ENCODE measurements at regions not wholly inside any gene's neighbourhood (a gene's known extent, or its start where the extent isn't known, plus 50 kb on each side); places are given as distances from the start of the nearest gene placed in this dataset.

DNA sequence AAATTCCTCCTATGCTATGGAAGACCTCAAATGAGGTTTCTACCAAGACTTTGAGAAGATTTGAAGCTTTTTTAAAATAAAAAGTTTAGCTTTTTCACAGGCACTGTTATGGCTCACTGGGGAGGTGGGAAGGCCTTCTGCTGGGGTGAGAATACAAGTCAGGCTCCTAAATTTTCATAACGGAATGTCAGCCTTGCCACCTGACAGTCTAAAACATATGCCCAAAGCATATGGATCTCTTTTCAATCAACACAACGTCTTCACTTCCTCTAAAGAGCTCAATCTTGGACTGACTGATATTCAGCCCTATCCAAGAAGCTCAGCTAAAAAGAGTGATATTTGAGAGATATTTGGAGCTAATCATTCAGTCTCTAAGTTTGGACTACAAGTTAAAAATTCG is 57.1 kb upstream of the LIN7C start:
- TF ChIP-seq, protein P1, sequence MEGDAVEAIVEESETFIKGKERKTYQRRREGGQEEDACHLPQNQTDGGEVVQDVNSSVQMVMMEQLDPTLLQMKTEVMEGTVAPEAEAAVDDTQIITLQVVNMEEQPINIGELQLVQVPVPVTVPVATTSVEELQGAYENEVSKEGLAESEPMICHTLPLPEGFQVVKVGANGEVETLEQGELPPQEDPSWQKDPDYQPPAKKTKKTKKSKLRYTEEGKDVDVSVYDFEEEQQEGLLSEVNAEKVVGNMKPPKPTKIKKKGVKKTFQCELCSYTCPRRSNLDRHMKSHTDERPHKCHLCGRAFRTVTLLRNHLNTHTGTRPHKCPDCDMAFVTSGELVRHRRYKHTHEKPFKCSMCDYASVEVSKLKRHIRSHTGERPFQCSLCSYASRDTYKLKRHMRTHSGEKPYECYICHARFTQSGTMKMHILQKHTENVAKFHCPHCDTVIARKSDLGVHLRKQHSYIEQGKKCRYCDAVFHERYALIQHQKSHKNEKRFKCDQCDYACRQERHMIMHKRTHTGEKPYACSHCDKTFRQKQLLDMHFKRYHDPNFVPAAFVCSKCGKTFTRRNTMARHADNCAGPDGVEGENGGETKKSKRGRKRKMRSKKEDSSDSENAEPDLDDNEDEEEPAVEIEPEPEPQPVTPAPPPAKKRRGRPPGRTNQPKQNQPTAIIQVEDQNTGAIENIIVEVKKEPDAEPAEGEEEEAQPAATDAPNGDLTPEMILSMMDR (IDR thresholded peaks at IDR 0.05), result no peak
- TF ChIP-seq, protein P2, sequence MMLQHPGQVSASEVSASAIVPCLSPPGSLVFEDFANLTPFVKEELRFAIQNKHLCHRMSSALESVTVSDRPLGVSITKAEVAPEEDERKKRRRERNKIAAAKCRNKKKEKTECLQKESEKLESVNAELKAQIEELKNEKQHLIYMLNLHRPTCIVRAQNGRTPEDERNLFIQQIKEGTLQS (CRISPR knock-in tag; conservative IDR thresholded peaks at IDR 0.05), result no peak
- TF ChIP-seq, protein P3, sequence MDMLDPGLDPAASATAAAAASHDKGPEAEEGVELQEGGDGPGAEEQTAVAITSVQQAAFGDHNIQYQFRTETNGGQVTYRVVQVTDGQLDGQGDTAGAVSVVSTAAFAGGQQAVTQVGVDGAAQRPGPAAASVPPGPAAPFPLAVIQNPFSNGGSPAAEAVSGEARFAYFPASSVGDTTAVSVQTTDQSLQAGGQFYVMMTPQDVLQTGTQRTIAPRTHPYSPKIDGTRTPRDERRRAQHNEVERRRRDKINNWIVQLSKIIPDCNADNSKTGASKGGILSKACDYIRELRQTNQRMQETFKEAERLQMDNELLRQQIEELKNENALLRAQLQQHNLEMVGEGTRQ (CRISPR knock-in tag; IDR thresholded peaks at IDR 0.05), result no peak
- TF ChIP-seq, protein P4, sequence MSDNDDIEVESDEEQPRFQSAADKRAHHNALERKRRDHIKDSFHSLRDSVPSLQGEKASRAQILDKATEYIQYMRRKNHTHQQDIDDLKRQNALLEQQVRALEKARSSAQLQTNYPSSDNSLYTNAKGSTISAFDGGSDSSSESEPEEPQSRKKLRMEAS (CRISPR knock-in tag; IDR thresholded peaks at IDR 0.05), result no peak
- TF ChIP-seq NR2C2 (CRISPR knock-in tag; IDR thresholded peaks at IDR 0.05) (no peak), TCF7 (CRISPR knock-in tag; IDR thresholded peaks at IDR 0.05; ENCODE audit: low read depth) (no peak), NR3C1 (CRISPR knock-in tag; conservative IDR thresholded peaks at IDR 0.05; ENCODE audit: low read depth) (no peak)
